ENCODE measurements at regions not wholly inside any gene's neighbourhood (a gene's known extent, or its start where the extent isn't known, plus 50 kb on each side); places are given as distances from the start of the nearest gene placed in this dataset.

- Histone ChIP-seq H3K9me3 (ENCODE audit: low read depth, low read length) (no peaks in the 10 kb centered on the region), H3K36me3 (ENCODE audit: insufficient read depth, low read length) (no peaks in the 10 kb centered on the region), H3K27ac (no peak overlapping the region), H3K9ac (ENCODE audit: insufficient read length) (no peak overlapping the region), H3K4me3 (no peak overlapping the region)
- TF ChIP-seq POLR2AphosphoS5 (IDR thresholded peaks at IDR 0.05; ENCODE audit: borderline replicate concordance, low read depth, low read length) (no peak), EZH2 (IDR thresholded peaks at IDR 0.05) (no peak), FOXP2 (optimal IDR thresholded peaks at IDR 0.05; ENCODE audit: control extremely low read depth, extremely low read length, insufficient read depth) (no peak)
- DNase-seq (ENCODE audit: low read depth, low spot score), result no peak
These were observed 910.1 kb downstream of the TBC1D22A start for GRCh38 chr22:47672526-47672925.

GRCh38 chr22:47665151-47665550 is 902.7 kb downstream of the TBC1D22A start:
- no peak for TF ChIP-seq EZH2 (IDR thresholded peaks at IDR 0.05)
- TF ChIP-seq FOXP2 (optimal IDR thresholded peaks at IDR 0.05; ENCODE audit: control extremely low read depth, extremely low read length, insufficient read depth), result no peak
- no peak for TF ChIP-seq POLR2AphosphoS5 (IDR thresholded peaks at IDR 0.05; ENCODE audit: borderline replicate concordance, low read depth, low read length)
- Histone ChIP-seq H3K4me3 (no peak overlapping the region), H3K27ac (no peak overlapping the region), H3K9ac (ENCODE audit: insufficient read length) (no peak overlapping the region), H3K9me3 (ENCODE audit: low read depth, low read length) (no peaks in the 10 kb centered on the region), H3K36me3 (ENCODE audit: insufficient read depth, low read length) (no peaks in the 10 kb centered on the region)
- no peak for DNase-seq (ENCODE audit: low read depth, low spot score)

DNA sequence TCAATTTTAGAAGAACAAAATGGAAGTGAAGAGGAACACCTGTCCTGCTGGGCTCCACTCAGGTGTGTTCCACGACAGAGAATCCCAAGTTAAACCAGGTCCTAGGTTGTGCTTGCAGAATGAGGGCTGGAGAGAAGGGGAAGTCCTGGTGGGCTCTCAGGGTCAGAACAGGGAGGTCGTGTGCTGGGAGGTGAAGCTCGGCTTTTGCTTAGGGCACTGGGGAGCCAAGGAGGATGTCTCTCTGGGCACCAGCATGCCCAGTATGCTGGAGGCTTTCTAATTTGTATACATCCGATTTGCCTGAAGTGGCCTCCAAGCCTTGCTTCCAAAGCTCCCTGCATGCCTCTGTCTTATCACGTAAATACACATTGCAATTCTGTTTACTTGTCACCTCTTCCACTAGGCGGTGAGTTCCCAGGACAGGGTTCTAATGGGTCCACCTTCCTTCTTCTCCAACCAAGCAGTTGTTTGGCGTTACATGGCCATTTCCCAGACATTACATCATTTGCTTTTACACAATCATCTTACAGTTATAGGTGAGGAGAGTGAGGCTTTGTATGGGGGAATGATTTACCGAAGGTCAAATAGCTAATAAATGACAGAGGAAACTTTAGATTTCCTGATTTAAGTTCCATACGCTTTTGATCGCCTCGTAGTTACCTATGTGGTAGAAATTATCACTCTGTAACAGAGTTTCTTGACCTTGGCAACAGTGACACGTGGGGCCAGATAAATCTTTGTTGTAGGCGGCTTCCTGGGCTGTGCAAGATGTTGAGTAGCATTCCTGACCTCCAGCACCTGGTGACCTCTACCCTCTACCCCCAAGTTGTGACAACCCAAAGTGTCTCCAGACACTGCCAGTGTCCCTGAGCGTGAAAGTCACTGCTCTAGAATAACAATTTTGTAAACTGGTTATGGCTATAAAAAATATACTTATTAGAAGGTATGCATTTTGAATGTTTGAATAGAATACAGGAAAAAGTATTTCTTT is 901.5 kb downstream of the TBC1D22A start:
- TF ChIP-seq POLR2AphosphoS5 (IDR thresholded peaks at IDR 0.05; ENCODE audit: borderline replicate concordance, low read depth, low read length), result no peak
- no peak for TF ChIP-seq EZH2 (IDR thresholded peaks at IDR 0.05)
- TF ChIP-seq FOXP2 (optimal IDR thresholded peaks at IDR 0.05; ENCODE audit: control extremely low read depth, extremely low read length, insufficient read depth), result no peak
- H3K9me3 ChIP-seq (ENCODE audit: low read depth, low read length), result no peaks in the 10 kb centered on the region
- no peak overlapping the region for H3K4me3 ChIP-seq
- H3K36me3 ChIP-seq (ENCODE audit: insufficient read depth, low read length), result no peaks in the 10 kb centered on the region
- H3K9ac ChIP-seq (ENCODE audit: insufficient read length), result no peak overlapping the region
- DNase-seq (ENCODE audit: low read depth, low spot score), result no peak
- H3K27ac ChIP-seq, result no peak overlapping the region

- H3K9ac ChIP-seq (ENCODE audit: insufficient read length), result no peak overlapping the region
- H3K9me3 ChIP-seq (ENCODE audit: low read depth, low read length), result no peaks in the 10 kb centered on the region
These were observed 897.2 kb downstream of the TBC1D22A start for GRCh38 chr22:47659467-47660223.

GRCh38 chr22:47658182-47658581 is 895.7 kb downstream of the TBC1D22A start:
- no peak overlapping the region for H3K9ac ChIP-seq (ENCODE audit: insufficient read length)
- no peak overlapping the region for H3K27ac ChIP-seq
- DNase-seq (ENCODE audit: low read depth, low spot score), result no peak
- H3K9me3 ChIP-seq (ENCODE audit: low read depth, low read length), result no peaks in the 10 kb centered on the region
- H3K36me3 ChIP-seq (ENCODE audit: insufficient read depth, low read length), result no peaks in the 10 kb centered on the region
- TF ChIP-seq FOXP2 (optimal IDR thresholded peaks at IDR 0.05; ENCODE audit: control extremely low read depth, extremely low read length, insufficient read depth) (no peak), POLR2AphosphoS5 (IDR thresholded peaks at IDR 0.05; ENCODE audit: borderline replicate concordance, low read depth, low read length) (no peak), EZH2 (IDR thresholded peaks at IDR 0.05) (no peak)
- H3K4me3 ChIP-seq, result no peak overlapping the region

More at GRCh38 chr22:47659467-47660223, 897.2 kb downstream of the TBC1D22A start:
- DNase-seq (ENCODE audit: low read depth, low spot score), result no peak
- no peak overlapping the region for H3K27ac ChIP-seq
- no peaks in the 10 kb centered on the region for H3K36me3 ChIP-seq (ENCODE audit: insufficient read depth, low read length)
- no peak overlapping the region for H3K4me3 ChIP-seq
- no peak for TF ChIP-seq EZH2 (IDR thresholded peaks at IDR 0.05)
- TF ChIP-seq FOXP2 (optimal IDR thresholded peaks at IDR 0.05; ENCODE audit: control extremely low read depth, extremely low read length, insufficient read depth), result no peak
- no peak for TF ChIP-seq POLR2AphosphoS5 (IDR thresholded peaks at IDR 0.05; ENCODE audit: borderline replicate concordance, low read depth, low read length)

GRCh38 chr22:47657224-47657623 is 894.8 kb downstream of the TBC1D22A start:
- Histone ChIP-seq H3K9ac (ENCODE audit: insufficient read length) (no peak overlapping the region), H3K4me3 (no peak overlapping the region), H3K36me3 (ENCODE audit: insufficient read depth, low read length) (no peaks in the 10 kb centered on the region), H3K9me3 (ENCODE audit: low read depth, low read length) (no peaks in the 10 kb centered on the region), H3K27ac (no peak overlapping the region)
- TF ChIP-seq FOXP2 (optimal IDR thresholded peaks at IDR 0.05; ENCODE audit: control extremely low read depth, extremely low read length, insufficient read depth) (no peak), EZH2 (IDR thresholded peaks at IDR 0.05) (no peak), POLR2AphosphoS5 (IDR thresholded peaks at IDR 0.05; ENCODE audit: borderline replicate concordance, low read depth, low read length) (no peak)
- no peak for DNase-seq (ENCODE audit: low read depth, low spot score)

GRCh38 chr22:47656806-47657205 is 894.4 kb downstream of the TBC1D22A start:
- no peak for DNase-seq (ENCODE audit: low read depth, low spot score)
- TF ChIP-seq POLR2AphosphoS5 (IDR thresholded peaks at IDR 0.05; ENCODE audit: borderline replicate concordance, low read depth, low read length), result no peak
- no peak for TF ChIP-seq EZH2 (IDR thresholded peaks at IDR 0.05)
- no peak for TF ChIP-seq FOXP2 (optimal IDR thresholded peaks at IDR 0.05; ENCODE audit: control extremely low read depth, extremely low read length, insufficient read depth)
- H3K4me3 ChIP-seq, result no peak overlapping the region
- no peaks in the 10 kb centered on the region for H3K36me3 ChIP-seq (ENCODE audit: insufficient read depth, low read length)
- H3K9me3 ChIP-seq (ENCODE audit: low read depth, low read length), result no peaks in the 10 kb centered on the region
- no peak overlapping the region for H3K9ac ChIP-seq (ENCODE audit: insufficient read length)
- H3K27ac ChIP-seq, result no peak overlapping the region

DNA sequence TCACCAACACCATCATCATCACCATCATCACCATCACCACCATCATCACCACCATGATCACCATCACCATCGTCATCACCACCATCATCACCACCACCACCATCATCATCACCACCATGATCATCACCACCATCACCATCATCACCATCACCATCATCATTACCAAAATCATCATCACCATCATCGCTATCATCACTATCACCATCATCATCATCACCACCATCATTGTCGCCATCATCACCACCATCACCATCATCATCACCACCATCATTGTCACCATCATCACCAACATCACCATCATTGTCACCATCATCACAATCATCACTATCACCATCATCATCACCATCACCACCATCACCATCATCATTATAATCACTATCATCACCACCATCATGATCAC is 893.5 kb downstream of the TBC1D22A start:
- H3K4me3 ChIP-seq, result no peak overlapping the region
- H3K9ac ChIP-seq (ENCODE audit: insufficient read length), result no peak overlapping the region
- TF ChIP-seq POLR2AphosphoS5 (IDR thresholded peaks at IDR 0.05; ENCODE audit: borderline replicate concordance, low read depth, low read length) (no peak), FOXP2 (optimal IDR thresholded peaks at IDR 0.05; ENCODE audit: control extremely low read depth, extremely low read length, insufficient read depth) (no peak), EZH2 (IDR thresholded peaks at IDR 0.05) (no peak)
- no peaks in the 10 kb centered on the region for H3K36me3 ChIP-seq (ENCODE audit: insufficient read depth, low read length)
- no peak overlapping the region for H3K27ac ChIP-seq
- H3K9me3 ChIP-seq (ENCODE audit: low read depth, low read length), result no peaks in the 10 kb centered on the region
- DNase-seq (ENCODE audit: low read depth, low spot score), result no peak
